NCI-H2081 treated with DMSO at 0.1 percent for 48 hours (cell line): ENCODE measurements at regions not wholly inside any gene's neighbourhood (a gene's known extent, or its start where the extent isn't known, plus 50 kb on each side); places are given as distances from the start of the nearest gene placed in this dataset.

Experiments used
- DNase-seq: peaks from one replicate; lab custom pipeline; 2025; lab: John Stamatoyannopoulos, UW

DNA sequence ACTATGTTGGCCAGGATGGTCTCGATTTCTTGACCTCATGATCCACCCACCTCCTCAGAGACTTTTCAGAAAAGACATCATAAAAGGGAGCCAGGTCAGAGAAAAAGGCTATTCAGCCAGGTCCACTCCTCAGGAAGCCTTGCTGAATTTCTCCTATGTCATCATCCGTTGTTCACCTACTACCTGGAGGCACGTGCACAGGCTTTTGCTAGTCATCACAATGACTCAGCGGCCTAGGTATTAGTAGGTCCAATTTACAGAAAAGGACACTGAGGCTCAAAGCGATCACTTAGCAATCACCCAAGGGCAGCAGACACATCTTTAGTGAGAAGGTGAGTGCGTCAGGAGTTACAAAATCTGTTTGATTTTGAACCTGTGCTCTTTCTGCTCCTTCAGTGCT lies 72.3 kb upstream of the RAD23B start:
- DNase-seq: no peak

GRCh38 chr9:107211284-107211923 lies 71.7 kb upstream of the RAD23B start:
- DNase-seq: no peak

DNA sequence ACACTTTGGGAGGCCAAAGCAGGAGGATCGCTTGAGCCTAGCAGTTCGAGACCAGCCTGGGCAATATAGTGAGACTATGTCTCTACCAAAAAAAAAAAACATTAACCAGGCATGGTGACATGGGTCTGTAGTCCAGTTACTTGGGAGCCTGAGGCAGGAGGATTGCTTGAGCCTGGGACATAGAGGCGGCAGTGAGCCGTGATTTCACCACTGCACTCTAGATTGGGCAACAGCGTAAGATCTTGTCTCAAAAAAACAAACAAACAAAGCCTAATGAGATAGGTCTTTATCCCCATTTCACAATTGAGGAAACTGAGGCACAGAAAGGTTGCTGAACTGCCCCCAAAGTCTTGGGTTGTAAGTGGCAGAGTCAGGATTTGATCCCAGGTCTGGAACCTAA lies 70.5 kb upstream of the RAD23B start:
- no peak for DNase-seq

- no peak for DNase-seq
Observed at GRCh38 chr9:107213080-107213479, 70.0 kb upstream of the RAD23B start.

GRCh38 chr9:107213561-107214028 lies 69.5 kb upstream of the RAD23B start:
- DNase-seq: no peak

DNA sequence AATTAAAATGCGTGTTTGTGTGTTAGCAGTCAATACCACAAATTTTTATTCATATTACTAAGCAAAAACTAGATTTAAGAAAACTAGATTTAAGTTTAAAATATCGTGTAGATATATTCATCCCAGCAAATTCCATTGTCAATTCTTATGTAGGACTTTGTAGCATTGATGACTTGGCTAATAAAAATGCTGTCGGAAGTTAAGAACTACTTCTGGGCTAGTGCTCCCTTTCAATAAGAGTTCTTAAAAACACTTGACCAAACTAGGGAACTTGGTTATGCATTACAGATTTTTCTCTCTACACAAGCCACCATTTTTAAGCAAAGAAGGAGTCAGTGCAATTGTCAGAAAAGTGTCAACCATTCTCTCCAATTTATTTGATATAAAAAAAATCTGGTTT lies 68.7 kb upstream of the RAD23B start:
- no peak for DNase-seq

GRCh38 chr9:107214915-107215314 lies 68.2 kb upstream of the RAD23B start:
- DNase-seq: no peak

GRCh38 chr9:107215381-107215780 lies 67.7 kb upstream of the RAD23B start:
- no peak for DNase-seq

DNA sequence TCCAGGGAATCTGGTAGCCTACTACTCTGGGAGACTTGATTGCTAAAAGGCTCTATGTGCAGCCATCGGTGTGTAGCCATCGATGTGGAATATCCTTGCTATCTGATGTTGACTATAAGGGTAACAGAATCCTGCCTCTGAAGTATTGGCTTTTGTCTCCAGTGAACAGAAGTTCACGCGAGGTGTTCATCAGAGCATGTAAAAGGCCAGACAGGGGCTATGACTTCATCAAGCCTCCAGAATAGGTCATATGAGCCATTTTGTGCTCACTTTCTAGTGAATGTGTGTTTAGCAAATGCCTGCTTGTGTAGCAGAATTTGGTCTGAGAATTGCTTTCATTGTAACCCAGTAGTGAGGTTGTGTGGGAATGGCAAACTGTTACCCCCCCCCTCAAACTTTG lies 66.8 kb upstream of the RAD23B start:
- no peak for DNase-seq

GRCh38 chr9:107218829-107219485 lies 64.1 kb upstream of the RAD23B start:
- DNase-seq: no peak

DNA sequence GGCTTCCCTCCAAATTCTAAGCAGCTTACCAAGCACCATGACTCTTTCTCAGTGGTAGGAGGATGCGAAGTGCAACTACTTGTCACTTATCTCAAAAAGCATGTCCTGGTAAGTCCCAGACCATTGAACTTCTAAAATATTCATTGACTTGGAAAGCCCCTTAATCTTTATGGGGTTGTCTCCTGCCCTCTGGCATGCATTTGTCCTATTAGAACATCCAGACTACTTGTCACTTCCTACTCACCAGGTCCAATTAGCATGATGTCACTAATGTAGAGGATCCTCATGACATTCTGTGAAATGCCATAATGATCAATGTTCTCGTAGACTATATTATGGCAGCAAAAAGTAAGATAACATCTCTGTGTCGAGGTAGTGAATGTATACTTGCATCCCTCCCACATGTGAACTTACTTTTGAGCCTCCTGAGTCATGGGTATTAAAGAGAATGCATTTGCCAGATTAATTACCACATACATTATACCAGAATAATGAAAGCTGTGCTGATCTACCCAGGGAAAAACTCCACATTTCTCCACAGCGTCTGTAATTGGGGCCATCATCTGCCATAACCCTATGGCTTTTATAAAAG lies 63.5 kb upstream of the RAD23B start:
- no peak for DNase-seq

DNA sequence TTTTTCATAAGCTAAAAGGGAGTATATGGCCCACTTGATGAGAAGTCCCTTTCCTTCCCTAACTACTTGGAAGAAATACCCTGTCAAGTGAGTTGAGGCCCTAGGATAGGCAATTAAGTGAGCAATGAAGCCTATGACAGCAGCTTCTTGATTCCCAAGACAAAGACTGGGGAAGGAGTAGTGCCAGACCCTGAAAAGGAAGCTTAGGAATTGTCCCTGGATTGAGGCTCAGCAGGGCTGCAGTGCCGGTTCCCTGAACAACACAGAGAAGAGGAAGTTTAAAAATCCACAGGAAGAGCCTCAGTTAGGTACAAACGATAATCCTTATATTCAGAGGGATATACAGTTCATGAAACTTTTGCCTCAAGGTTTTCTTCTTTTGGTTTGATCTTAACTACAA lies 61.8 kb upstream of the RAD23B start:
- DNase-seq: no peak

GRCh38 chr9:107222020-107222522 lies 61.0 kb upstream of the RAD23B start:
- DNase-seq: no peak

GRCh38 chr9:107223381-107223780 lies 59.7 kb upstream of the RAD23B start:
- DNase-seq: no peak

- no peak for DNase-seq
Observed at GRCh38 chr9:107224252-107224651, 58.8 kb upstream of the RAD23B start.

- no peak for DNase-seq
Observed at GRCh38 chr9:107226421-107226820, 56.7 kb upstream of the RAD23B start.

- DNase-seq: no peak
Observed at GRCh38 chr9:107227774-107228173, 55.3 kb upstream of the RAD23B start.

- peak; percentile 90 for DNase-seq
Observed at GRCh38 chr9:107228496-107229039, 54.5 kb upstream of the RAD23B start.

DNA sequence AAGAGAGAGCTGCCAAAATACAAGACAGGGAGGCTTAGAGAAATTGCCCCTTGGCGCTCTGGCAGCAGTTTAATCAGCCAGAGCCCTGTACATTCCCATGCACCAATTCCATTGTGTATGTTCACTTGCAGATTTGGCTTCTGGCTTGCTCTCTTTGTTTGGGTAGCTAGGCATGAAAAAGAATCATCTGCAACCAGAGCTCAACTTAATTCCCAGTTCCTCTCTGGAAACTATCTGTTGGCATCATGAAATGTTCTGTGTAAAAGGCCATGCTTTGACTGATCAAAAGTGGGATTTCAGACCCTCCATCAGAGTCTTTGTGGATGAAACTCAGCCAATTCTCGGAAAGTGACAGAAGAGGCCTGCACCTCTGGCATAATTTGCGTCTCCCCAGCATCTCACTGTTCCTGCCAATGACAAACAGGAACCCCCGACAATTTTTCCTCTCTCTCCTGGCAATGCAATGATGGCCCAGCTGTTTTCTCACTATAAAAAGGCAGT lies 53.8 kb upstream of the RAD23B start:
- DNase-seq: no peak
